ENCODE measurements at regions not wholly inside any gene's neighbourhood (a gene's known extent, or its start where the extent isn't known, plus 50 kb on each side); places are given as distances from the start of the nearest gene placed in this dataset.
"Not testable (repeated sequence)": the region's sequence is repeated elsewhere in the genome, so short reads cannot be mapped to it uniquely, and the experiment has no call there.

DNA sequence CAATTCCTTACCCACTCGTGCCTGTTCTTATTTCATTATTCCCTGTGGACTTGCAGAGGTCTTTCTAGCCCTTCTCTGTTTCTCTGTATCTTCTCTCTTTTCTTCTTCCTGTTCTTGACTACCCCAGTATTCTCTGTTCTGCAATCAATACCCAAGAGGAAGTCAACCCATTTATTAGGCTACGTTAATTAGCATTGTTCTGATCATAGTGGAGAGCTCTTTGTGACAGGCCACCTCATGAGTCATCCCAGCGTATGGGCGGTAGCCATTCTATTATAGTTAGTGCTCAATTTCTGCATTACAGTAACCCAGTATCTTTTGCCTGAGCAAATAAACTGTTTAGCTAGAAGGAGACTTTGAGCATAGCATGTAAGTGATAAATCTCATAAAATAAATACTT is 259.5 kb upstream of the GRM7 start:
- no peak for DNase-seq (ENCODE audit: low spot score)

DNA sequence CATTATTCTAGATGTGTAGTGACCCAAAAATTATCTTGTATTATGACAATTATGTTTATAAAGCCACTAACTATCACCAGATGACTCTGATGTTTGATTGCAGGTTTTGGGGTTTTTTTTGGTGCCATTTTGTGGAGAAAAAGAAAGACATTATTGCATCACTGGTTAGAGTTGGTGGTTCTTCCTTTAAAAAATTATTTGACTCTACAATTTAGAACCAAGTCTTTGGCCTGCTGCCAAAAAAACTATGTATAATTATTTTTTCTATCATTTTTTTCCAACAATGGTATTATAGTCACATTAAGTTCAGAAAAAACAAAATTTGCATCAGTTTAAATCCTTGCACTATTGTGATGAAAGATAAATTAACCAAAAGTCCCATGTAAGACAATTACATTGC is 258.6 kb upstream of the GRM7 start:
- no peak for DNase-seq (ENCODE audit: low spot score)

DNA sequence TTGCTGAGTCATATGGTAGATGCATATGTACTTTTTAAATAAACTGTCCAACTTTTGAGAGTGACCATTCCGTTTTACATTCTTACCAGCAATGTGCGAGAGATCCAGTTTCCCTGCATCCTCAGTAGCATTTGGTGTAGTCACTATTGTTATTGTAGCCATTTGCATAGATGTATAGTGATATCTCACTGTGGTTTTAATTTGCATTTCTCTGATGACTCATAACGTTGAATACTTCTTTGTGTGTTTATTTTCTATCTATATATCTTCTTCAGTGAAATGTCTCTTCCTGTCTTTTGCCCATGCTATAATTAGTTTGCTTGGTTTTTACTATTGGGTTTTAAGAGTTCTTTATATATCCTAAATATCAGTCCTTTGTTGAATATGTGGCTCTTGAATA is 255.7 kb upstream of the GRM7 start:
- DNase-seq (ENCODE audit: low spot score) = no peak

DNA sequence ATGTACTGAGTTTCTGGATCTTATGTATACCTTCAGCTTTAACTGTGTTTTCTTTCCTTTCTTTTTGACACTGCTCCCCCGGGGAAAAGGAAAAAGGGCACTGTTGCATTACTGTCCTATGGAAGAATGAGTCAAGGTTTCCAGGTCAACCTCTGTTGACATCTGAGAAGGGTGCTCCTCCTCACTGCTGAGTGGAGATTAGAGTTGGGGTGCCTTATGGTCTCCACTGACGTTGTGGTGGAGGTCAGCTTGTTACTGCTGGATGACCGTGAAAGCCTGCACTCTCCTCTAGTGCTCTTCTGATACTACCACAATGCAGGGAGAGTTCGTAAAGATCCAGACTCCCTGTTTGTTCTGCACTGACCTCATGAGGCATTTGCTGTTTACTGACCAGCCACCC is 252.1 kb upstream of the GRM7 start:
- DNase-seq (ENCODE audit: low spot score) = no peak

DNA sequence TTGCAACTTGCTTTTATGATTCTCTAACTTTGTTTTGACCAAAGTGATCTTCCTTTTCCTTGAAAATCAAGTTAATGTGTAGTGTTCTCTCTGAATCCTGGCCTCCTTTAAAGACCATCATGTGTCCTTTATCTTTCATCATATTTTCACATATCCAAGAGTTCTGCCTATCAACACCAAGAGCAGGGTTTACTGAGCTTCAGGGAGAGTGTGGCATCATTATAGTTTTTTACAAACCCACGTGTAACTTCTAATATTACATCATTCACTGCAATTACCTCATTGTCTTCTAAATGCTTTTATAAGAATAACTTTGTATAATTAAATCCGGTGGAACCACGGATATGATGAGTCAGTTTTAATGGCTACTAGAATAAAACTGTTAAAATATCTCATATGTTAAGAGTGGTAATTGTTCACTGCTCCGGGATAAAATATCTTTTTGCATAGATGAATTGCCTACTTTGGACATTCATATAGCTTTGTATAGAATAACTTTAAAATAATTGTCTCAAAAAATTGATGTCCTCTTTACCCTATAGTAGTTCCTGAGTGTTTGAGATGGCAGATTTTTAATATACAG is 248.8 kb upstream of the GRM7 start:
- no peak for DNase-seq (ENCODE audit: low spot score)

DNA sequence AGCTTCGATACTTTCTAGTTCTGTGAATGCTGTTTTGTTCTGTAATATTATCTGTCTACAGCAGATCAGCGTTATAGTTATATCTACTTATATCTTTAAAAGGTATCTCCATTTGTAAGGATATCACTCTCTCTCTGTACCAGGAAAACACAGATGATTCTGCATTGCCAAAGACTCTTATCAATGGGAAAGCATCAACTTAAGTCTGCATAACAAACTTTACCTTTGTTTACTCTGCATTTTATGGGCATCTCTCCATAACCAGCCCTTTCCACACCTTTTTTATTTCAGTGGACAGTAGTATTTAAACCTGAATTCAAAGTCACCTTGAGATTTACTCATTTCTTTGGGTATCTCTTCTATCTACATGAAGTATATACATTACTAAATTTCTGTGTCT is 238.7 kb upstream of the GRM7 start:
- DNase-seq (ENCODE audit: low spot score) = no peak

DNA sequence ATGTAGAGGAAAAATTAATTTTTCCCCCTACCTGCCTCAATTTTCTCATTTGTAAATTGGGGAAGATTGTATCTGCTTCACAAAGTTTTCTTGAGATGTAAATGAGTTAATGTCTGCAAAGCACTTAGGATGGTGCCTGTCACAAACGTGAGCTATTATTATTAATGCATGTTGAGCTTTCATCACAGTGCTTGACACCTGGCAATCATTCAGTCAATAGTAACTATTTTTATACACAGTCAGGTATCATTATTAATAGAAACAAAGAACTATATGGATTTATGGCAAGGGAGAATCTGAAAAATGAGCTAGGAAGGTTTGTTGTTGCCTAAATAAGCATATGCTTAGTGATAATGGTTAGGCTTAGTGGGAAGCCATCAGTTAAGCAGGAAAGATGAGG is 238.2 kb upstream of the GRM7 start:
- no peak for DNase-seq (ENCODE audit: low spot score)

DNA sequence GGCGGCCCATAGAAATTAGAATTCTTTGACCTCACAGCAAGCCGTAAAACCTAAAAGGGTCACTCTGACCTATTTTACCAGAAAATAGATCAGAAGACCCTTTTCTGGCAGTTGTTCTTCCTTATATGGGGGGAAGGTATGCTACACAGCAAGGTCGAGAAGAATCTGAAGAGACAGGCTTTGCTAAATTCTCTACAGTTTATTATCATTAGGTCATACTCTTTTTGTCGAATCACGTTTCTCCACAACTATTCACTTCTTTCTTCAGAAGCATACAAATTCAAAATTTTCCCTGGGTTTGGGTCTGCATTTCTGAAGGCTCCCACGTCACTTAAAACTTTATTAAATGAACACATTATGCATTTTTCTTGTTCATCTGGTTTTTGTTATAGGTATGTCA is 229.5 kb upstream of the GRM7 start:
- DNase-seq (ENCODE audit: low spot score) = no peak

DNA sequence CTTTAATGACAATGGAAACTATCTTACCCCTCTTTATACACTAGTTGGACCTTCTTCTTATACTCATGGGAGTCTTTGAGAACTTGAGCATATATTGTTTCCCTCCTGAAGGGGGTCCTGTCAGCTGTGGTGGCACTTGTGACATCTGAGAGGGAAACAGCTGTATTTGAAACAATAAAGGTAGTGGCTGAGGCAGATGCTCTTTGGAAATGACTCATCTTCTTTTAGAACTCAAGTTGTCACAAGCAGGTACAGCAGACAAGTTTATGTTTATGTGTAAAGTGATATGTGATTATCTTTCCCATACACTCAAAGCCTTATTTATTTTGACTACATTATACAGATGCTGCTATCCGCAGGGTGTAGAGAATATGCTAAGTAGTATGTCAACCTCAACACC is 220.0 kb upstream of the GRM7 start:
- no peak for DNase-seq (ENCODE audit: low spot score)

DNA sequence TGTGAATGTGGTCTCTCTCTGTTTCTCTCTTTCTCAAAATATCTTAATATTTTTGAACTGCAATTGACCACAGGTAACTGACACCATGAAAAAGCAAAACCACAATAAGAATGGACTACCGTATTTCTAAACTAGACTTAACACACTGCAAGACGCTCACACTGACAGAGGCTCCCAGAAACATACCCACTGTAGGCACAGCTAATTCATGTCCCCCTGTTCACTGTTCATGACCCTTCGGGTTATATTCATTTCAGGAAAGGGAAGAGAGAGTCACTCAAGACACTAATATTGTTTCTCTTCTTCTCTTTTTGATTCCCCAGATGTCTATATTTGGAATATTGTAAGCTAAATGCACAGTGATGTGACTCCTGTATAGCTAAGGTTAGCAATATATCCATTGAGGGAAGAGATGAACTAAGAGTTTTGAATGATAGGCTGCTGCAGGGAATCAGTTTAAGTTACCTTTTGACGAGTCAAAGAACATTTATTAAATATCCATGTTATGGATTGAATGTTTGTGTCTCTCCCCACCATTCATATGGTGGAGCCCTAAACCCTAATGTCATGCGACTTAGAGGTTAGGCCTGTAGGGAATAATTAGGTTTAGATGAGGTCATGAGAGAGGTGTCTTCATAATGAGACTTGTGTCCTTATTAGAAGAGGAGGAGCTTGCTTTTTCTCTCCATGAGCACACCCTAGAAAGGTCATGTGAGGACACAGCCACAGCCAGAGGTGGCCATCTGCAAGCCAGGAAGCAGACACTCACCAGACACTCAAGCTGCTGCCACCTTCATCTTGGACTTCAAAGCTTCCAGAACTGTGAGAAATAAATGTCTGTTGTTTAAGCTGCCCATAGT is 216.6 kb upstream of the GRM7 start:
- no peak for DNase-seq (ENCODE audit: low spot score)

DNA sequence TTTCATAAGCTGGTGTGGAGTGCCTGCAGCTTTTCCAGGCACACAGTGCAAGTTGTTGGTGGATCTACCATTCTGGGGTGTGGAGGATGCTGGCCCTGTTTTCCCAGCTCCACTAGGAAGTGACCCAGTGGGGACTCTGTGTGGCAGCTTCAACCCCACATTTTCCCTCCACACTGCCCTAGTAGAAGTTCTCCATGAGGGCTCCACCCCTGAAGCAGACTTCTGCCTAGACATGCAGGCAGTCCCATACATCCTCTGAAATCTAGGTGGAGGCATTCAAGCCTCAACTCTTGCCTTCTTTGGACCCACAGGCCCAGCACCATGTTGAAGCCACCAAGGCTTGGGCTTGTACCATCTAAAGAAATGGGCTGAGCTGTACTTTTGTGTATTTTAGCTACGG is 206.2 kb upstream of the GRM7 start:
- DNase-seq (ENCODE audit: low spot score) = no peak

DNA sequence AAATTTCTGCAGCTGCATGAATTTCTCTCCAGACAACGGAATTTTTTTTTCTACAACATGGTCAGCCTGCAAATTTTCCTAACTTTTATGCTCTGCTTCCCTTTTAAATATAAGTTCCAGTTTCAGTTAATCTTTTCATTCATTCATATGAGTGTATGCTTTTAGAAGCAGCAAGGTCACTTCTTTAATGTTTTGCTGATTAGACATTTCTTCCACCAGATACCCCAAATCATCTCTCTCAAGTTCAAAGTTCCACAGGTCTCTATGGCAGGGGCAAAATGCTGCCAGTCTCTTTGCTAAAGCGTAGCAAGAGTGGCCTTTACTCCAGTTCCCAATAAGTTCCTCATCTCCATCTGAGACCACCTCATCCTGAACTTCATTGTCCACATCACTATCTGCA is 205.6 kb upstream of the GRM7 start:
- no peak for DNase-seq (ENCODE audit: low spot score)

DNA sequence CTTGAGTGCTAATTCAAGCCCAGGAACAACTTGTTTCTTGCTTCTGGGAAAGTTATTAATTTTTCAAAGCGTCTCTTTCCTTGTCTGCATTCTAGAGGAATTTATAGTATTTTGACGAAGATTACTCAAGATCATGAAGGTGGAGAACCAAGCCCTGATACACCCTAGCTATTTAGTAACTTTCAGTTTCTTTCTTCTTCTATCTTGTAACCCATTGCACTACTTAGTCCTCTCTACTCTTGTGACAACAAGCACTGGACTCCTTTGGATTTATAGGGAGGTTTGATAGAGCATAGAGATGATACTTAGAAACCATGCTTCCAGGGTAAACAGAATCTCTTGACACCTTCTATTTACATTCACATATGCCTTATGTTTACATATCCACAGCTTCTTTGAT is 203.3 kb upstream of the GRM7 start:
- no peak for DNase-seq (ENCODE audit: low spot score)

DNA sequence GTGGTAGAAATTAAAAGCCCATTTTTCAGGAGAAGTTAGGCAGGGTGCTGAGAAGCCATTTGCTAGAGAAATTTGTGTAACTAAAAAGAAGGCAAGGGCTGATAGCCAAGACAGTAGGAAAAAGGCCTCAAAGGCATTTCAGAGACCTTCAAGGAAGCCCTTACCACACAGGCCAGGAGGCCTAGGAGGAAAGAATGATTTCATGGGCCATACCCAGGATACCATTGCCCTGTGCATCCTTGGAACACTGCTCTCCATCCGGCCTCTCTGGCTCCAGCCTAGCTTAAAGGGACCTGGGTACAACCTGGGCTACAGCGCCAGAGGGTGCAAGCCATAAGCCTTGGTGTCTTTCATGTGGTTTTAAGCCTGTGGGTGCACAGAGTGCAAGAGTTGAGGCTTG is 193.6 kb upstream of the GRM7 start:
- no peak for DNase-seq (ENCODE audit: low spot score)

DNA sequence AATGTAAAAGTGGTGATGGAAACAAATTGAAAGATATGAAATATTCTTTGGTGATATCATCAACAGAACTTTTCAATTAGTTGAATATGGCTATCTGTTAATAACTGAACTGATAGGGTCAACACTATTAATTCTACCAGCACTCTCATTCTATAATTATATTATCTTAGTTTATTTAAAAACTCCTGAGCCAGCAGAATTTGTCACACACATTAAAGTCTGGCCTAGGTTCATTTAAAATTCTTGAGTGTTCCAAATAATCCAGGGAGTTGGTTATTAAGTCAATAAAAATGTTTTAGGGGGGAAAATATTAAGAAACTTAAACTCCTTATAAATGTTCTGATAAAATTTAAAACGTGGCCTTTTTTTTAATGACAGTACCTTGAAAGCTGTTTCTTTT is 189.6 kb upstream of the GRM7 start:
- DNase-seq (ENCODE audit: low spot score) = no peak

DNA sequence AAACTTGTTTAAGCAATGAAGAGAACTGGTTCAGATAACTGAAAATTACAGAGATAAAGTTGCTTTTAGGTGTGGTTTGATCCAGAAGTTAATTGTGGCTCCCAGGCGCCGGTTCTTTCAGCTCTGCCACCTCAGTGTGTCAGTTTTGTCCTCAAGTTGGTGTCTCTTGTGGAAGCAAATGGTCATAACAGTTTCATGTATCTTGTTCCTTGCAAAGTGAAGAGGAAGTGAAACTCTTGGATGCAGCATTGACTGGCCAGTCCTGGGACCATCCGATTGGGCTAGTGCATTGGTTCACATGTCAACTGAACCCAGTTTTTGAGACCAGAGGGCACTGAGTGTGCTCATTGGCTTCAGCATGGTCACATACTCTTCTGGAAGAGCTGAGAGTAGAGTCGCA is 181.4 kb upstream of the GRM7 start:
- DNase-seq (ENCODE audit: low spot score) = no peak

DNA sequence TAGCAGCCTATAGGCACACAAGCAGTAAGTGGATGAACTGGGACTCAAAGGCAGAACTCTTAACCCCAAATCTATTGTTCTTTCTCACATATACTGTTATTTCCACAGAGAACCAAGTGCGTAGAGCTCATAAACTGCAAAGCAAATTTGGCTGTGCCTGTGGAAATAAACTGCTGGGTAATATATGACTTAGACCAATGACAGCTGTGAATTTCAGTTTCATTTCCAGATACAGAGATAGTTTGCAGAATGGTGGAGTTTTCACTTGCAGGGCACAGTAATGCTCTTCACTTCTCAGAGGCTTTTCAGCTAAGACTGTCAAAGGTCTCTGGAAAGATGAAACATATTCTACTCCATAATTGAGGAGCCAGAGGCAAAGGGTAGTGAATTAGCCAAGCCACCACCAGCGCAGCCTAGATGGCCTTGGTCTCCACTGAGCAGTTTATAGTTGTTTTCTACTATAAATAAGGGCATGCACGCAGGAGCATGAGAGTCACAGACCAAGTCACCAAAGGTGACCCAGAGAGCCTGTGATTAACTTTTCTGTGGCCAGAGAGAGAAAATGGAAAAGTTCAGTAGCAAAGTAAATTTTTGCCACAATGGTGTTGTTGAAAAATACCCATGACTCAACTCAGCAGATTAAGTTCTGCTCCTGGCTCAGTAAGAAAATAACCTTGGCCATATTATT is 180.7 kb upstream of the GRM7 start:
- DNase-seq (ENCODE audit: low spot score) = no peak

DNA sequence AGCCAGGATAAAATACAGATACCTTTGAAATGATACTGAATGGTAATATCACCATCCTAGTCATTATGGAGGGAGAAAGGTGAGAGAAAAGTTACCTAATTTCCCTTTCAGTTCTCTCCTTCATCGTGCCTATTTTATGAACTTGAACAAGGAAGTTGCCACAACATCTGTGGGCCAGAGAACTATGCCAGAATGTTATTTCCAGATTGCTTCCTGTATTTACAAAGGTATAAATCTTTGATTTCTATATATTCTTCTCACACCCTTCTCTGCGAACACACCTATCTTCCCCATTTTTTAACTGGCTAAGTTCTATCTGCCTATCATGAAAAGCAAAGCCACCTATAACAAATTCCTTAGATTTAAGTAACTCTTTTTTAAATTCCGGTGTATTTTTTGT is 163.6 kb upstream of the GRM7 start:
- DNase-seq (ENCODE audit: low spot score) = no peak

DNA sequence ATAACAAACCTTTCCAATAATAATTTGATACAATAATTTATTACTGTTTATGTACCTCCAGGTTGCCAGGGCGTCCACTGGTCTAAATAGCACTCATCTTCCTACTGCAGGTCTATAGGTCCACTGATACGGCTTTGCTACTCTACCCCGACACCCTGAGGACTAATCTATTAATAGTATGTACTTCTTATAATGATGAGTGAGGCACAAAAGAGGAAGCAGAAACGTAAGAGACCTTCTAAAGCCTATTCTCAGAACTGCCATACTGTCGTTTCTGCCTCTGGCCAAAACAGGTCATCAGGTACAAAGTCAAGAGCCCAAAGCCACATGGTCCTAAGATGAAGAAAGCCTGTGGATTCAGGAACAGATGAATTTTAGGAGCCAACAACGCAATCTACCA is 163.2 kb upstream of the GRM7 start:
- no peak for DNase-seq (ENCODE audit: low spot score)

DNA sequence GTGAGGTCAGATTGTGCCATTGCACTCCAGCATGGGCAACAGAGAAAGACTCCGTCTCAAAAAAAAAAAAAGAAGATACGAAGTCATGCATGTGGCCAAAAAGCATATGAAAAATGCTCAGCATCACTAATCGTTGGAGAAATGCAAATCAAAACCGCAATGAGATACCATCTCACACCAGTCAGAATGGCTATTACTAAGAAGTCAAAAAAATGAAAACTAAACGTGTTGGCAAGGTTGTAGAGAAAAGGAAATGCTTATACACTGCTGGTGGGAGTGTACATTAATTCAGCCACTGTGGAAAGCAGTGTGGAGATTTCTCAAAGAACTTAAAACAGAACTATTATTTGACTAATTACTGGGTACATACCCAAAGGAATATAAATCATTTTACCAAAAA is 156.1 kb upstream of the GRM7 start:
- DNase-seq (ENCODE audit: low spot score) = not testable (repeated sequence)

DNA sequence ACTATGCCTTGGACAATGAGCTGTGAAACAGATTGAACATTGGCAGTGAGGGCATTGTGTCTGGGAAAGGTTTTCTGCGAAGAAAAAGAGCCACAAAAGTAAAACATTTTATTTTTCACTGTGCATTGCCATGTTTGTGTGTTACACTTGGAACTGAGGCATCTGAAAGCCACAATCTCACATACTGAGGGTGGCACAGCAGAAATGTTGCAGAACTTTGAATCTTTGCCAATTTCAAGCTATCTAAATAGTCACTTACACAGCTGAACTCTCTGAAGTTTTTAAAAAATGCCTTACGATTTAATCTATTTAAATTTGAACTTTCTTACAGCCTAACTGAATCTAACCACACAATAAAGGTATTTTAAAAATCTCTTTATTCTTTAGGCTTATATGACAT is 154.1 kb upstream of the GRM7 start:
- DNase-seq (ENCODE audit: low spot score) = no peak

DNA sequence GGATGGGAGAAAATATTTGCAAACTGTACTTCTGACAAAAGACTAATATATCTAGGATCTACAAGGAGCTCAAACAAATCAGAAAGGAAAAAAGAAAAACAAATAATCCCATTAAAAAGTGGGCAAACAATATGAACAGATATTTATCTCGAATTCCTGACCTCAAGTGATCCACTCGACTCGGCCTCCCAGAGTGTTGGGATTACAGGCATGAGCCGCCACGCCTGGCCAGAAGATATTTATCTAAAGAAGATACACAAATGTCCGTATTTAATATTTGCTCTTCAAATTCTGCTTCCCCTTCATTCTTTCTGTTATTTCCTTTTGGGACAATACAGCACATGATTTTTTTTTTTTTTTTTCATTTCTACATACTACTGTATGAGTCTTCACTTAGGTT is 151.7 kb upstream of the GRM7 start:
- no peak for DNase-seq (ENCODE audit: low spot score)

DNA sequence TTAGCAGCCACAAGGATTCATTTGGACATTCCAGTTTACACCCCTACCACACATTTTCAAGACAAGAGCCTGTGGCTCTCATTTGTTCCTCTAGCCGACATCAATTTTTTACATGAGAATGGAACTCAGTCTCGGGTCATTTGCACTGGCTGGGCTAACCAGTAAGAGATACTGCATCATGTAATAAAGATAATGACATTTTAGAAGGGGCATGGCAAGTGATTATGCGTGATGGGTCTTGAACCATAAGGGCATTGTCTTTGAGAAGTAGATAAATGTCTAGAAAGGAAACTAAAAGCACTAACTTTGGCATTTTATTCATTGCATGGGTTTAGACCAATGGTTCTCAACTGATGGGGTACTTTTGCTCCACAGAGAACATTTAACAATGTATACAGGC is 146.0 kb upstream of the GRM7 start:
- no peak for DNase-seq (ENCODE audit: low spot score)

DNA sequence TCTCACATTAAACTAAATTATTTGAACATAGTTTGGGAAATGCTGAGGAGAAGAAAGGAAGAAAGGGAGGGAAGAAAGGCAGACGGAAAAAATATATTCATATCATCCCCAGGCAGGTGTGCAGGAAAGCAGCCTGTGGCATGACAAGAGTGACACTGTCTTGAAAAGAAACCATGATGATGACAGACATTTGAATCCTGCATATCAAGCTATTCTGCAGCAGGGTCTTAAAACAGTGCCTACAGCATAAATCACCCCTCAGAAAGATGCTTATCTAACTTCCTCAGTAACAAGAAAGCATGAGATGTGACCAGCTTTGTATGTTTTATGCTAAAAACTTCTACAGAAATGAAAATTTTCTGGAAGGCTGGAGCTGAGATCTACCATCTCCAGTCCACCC is 144.5 kb upstream of the GRM7 start:
- no peak for DNase-seq (ENCODE audit: low spot score)
